ENCODE measurements at regions not wholly inside any gene's neighbourhood (a gene's known extent, or its start where the extent isn't known, plus 50 kb on each side); places are given as distances from the start of the nearest gene placed in this dataset.

DNA sequence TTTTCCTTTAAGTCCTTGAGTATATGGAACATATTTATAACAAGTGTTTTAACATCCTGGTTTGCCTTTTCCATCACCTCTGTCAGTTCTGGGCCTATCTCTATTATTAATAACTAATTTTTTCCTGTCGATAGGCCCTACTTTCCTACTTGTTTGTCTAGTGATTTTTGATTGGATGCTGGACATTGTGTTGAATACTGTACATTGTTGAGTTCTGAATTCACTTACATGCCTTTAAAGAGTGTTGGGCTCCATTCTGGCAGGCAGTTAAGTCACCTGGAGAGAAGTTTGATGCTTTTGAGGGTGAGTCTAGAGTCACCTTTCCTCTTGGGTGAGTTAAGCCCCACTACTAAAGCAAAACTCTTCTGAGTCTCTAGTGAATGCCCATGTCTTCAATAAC lies 77.5 kb upstream of the C14orf180 start:
- WGBS (ENCODE audit: insufficient coverage), result no CpG with 5 or more reads among the region's 1 CpG

DNA sequence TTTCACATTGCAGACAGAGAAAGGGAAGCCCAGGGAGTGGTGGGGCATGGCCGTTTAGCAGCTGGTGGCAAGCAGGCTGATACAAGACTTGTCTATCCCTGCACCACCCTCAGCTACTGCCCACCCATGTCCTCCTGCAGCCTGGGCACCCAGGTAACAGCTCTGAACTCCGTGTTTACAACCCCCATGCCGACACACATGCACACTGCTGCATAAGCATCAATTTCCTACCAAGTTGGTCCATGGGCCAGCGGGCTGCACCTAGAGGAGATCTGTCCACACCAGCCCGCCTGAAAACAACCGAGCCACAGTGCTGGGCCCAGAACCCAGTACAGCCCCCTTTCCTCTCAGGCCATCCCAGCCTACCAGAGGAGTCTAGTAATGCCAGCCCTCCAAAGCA lies 75.9 kb upstream of the C14orf180 start:
- Histone ChIP-seq H3K79me2 (ENCODE audit: control insufficient read depth, insufficient read depth, low read length) (no peaks in the 10 kb centered on the region), H3K27me3 (replicated peaks in 1 of 4; ENCODE audit: control extremely low read depth in 1 of 4, control insufficient read depth in 3 of 4, insufficient read depth in 4 of 4, low read length in 3 of 4) (peaks cover 0 to 15% (median 1%) of the 10 kb centered on the region in 4 experiments), H3K36me3 (replicated peaks in 1 of 2; ENCODE audit: control extremely low read depth in 1 of 2, control insufficient read depth in 1 of 2, extremely low read depth in 1 of 2, insufficient read depth in 2 of 2, low read length in 1 of 2) (no peaks in the 10 kb centered on the region), H3K9me3 (ENCODE audit: control extremely low read depth in 1 of 3, control insufficient read depth in 2 of 3, insufficient read depth in 1 of 3, low read length in 2 of 3) (peaks cover 0 to 48% (median 9%) of the 10 kb centered on the region in 3 donors), H3K4me2 (replicated peaks; ENCODE audit: low read depth, low read length, poor library complexity, severe bottlenecking) (no peak overlapping the region), H3K4me1 (ENCODE audit: control insufficient read depth in 2 of 2, insufficient read depth in 2 of 2, low read length in 2 of 2) (no peaks in the 10 kb centered on the region), H2AFZ (ENCODE audit: insufficient read depth, low read depth, low read length, poor library complexity, severe bottlenecking) (no peak overlapping the region), H3K9ac (ENCODE audit: low read length) (no peak overlapping the region), H3K27ac (ENCODE audit: low read length in 2 of 2) (no peak overlapping the region), H3K4me3 (ENCODE audit: control extremely low read depth in 1 of 5, extremely low read depth in 1 of 5, insufficient read depth in 1 of 5, low read depth in 2 of 5, low read length in 4 of 5) (no peak overlapping the region), H4K20me1 (ENCODE audit: control insufficient read depth, insufficient read depth, low read length, poor library complexity, severe bottlenecking) (no peaks in the 10 kb centered on the region)
- TF ChIP-seq EZH2 (IDR thresholded peaks at IDR 0.05; ENCODE audit: borderline replicate concordance, insufficient read depth, low read depth, low read length, poor library complexity, severe bottlenecking), result no peak
- TF ChIP-seq, protein P1, sequence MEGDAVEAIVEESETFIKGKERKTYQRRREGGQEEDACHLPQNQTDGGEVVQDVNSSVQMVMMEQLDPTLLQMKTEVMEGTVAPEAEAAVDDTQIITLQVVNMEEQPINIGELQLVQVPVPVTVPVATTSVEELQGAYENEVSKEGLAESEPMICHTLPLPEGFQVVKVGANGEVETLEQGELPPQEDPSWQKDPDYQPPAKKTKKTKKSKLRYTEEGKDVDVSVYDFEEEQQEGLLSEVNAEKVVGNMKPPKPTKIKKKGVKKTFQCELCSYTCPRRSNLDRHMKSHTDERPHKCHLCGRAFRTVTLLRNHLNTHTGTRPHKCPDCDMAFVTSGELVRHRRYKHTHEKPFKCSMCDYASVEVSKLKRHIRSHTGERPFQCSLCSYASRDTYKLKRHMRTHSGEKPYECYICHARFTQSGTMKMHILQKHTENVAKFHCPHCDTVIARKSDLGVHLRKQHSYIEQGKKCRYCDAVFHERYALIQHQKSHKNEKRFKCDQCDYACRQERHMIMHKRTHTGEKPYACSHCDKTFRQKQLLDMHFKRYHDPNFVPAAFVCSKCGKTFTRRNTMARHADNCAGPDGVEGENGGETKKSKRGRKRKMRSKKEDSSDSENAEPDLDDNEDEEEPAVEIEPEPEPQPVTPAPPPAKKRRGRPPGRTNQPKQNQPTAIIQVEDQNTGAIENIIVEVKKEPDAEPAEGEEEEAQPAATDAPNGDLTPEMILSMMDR (IDR thresholded peaks at IDR 0.05), result no peak
- Mint-ChIP-seq H3K27me3 (peaks cover 15% of the 10 kb centered on the region), H3K4me3 (no peak overlapping the region), H3K27ac (no peak overlapping the region), H3K4me1 (no peaks in the 10 kb centered on the region), H3K9me3 (ENCODE audit: insufficient read depth) (peaks cover 9% of the 10 kb centered on the region)
- 76% methylated on average over 6 of the region's 6 CpGs for WGBS (ENCODE audit: insufficient coverage)
- intact Hi-C loops (cut with micrococcal nuclease), result no loop called here
- POLR2A ChIA-PET, result no interaction called here
- CTCF ChIA-PET, result no interaction called here
- DNase-seq (no peak), ATAC-seq (ENCODE audit: low read depth) (no peak)

More for the DNA sequence above, 77.5 kb upstream of the C14orf180 start:
- H2AFZ ChIP-seq (ENCODE audit: insufficient read depth, low read depth, low read length, poor library complexity, severe bottlenecking), result no peak overlapping the region
- ChIA-PET CTCF (no interaction called here), POLR2A (no interaction called here)
- no peaks in the 10 kb centered on the region for H3K79me2 ChIP-seq (ENCODE audit: control insufficient read depth, insufficient read depth, low read length)
- peaks cover 9% of the 10 kb centered on the region for H3K9me3 Mint-ChIP-seq (ENCODE audit: insufficient read depth)
- H3K27me3 ChIP-seq (replicated peaks in 1 of 4; ENCODE audit: control extremely low read depth in 1 of 4, control insufficient read depth in 3 of 4, insufficient read depth in 4 of 4, low read length in 3 of 4), result peaks cover 0 to 8% (median 1%) of the 10 kb centered on the region in 4 experiments
- H3K4me3 ChIP-seq (ENCODE audit: control extremely low read depth in 1 of 5, extremely low read depth in 1 of 5, insufficient read depth in 1 of 5, low read depth in 2 of 5, low read length in 4 of 5), result no peak overlapping the region
- peaks cover 0 to 41% (median 9%) of the 10 kb centered on the region in 3 donors for H3K9me3 ChIP-seq (ENCODE audit: control extremely low read depth in 1 of 3, control insufficient read depth in 2 of 3, insufficient read depth in 1 of 3, low read length in 2 of 3)
- H3K9ac ChIP-seq (ENCODE audit: low read length), result no peak overlapping the region
- H3K27me3 Mint-ChIP-seq, result peaks cover 7% of the 10 kb centered on the region
- TF ChIP-seq EZH2 (IDR thresholded peaks at IDR 0.05; ENCODE audit: borderline replicate concordance, insufficient read depth, low read depth, low read length, poor library complexity, severe bottlenecking), result no peak
- TF ChIP-seq, protein P1 (IDR thresholded peaks at IDR 0.05), result no peak
- H3K27ac ChIP-seq (ENCODE audit: low read length in 2 of 2), result no peak overlapping the region
- H3K4me1 ChIP-seq (ENCODE audit: control insufficient read depth in 2 of 2, insufficient read depth in 2 of 2, low read length in 2 of 2), result no peaks in the 10 kb centered on the region
- H3K27ac Mint-ChIP-seq, result no peak overlapping the region
- H3K4me3 Mint-ChIP-seq, result no peak overlapping the region
- no peak for DNase-seq
- H3K4me2 ChIP-seq (replicated peaks; ENCODE audit: low read depth, low read length, poor library complexity, severe bottlenecking), result no peak overlapping the region
- intact Hi-C loops (cut with micrococcal nuclease), result no loop called here
- no peak for ATAC-seq (ENCODE audit: low read depth)
- H4K20me1 ChIP-seq (ENCODE audit: control insufficient read depth, insufficient read depth, low read length, poor library complexity, severe bottlenecking), result no peaks in the 10 kb centered on the region
- no peaks in the 10 kb centered on the region for H3K36me3 ChIP-seq (replicated peaks in 1 of 2; ENCODE audit: control extremely low read depth in 1 of 2, control insufficient read depth in 1 of 2, extremely low read depth in 1 of 2, insufficient read depth in 2 of 2, low read length in 1 of 2)
- H3K4me1 Mint-ChIP-seq, result no peaks in the 10 kb centered on the region
